ENCODE measurements at regions not wholly inside any gene's neighbourhood (a gene's known extent, or its start where the extent isn't known, plus 50 kb on each side); places are given as distances from the start of the nearest gene placed in this dataset.

- Histone ChIP-seq H3K4ac (ENCODE audit: low read depth, low read length) (no peak overlapping the region), H3K27ac (ENCODE audit: insufficient read length, low read depth, low read length) (no peak overlapping the region), H3K14ac (ENCODE audit: insufficient read depth, low read length) (no peak overlapping the region), H2BK5ac (ENCODE audit: insufficient read length, low read length) (no peak overlapping the region), H3K9me3 (ENCODE audit: control insufficient read depth, low read depth, low read length) (no peaks in the 10 kb centered on the region), H3K79me1 (ENCODE audit: insufficient read depth, low read depth, low read length, poor library complexity, severe bottlenecking) (no peaks in the 10 kb centered on the region), H3K23me2 (ENCODE audit: insufficient read length, low read depth, low read length, poor library complexity, severe bottlenecking) (no peaks in the 10 kb centered on the region), H2BK120ac (ENCODE audit: low read depth, low read length, poor library complexity, severe bottlenecking) (no peak overlapping the region), H2BK15ac (ENCODE audit: low read depth, low read length) (no peak overlapping the region), H3K4me2 (ENCODE audit: insufficient read depth, insufficient read length, low read length) (no peak overlapping the region), H3K79me2 (ENCODE audit: insufficient read depth, low read length) (no peaks in the 10 kb centered on the region), H4K8ac (replicated peaks; ENCODE audit: insufficient read length, low read depth, low read length) (no peak overlapping the region), H4K5ac (ENCODE audit: insufficient read length, low read depth, low read length) (no peak overlapping the region), H4K91ac (ENCODE audit: insufficient read length, low read depth, low read length) (no peak overlapping the region), H4K20me1 (ENCODE audit: control insufficient read depth, insufficient read depth, insufficient read length) (no peaks in the 10 kb centered on the region), H2BK12ac (ENCODE audit: insufficient read length, low read depth, low read length) (no peak overlapping the region), H3K9ac (ENCODE audit: extremely low read depth, insufficient read length, low read length) (no peak overlapping the region), H3K18ac (ENCODE audit: insufficient read length, low read depth, low read length) (no peak overlapping the region), H3K56ac (ENCODE audit: insufficient read length, low read depth, low read length) (no peak overlapping the region), H2AFZ (ENCODE audit: low read length) (no peak overlapping the region), H3K23ac (ENCODE audit: insufficient read length, low read depth, low read length) (no peak overlapping the region), H2BK20ac (ENCODE audit: low read depth, low read length, poor library complexity, severe bottlenecking) (no peak overlapping the region), H3K27me3 (ENCODE audit: insufficient read depth, low read length) (no peaks in the 10 kb centered on the region), H3K4me1 (ENCODE audit: insufficient read depth, low read length) (no peaks in the 10 kb centered on the region), H2AK5ac (ENCODE audit: insufficient read length, low read length) (no peak overlapping the region), H3T11ph (ENCODE audit: low read length) (no peak overlapping the region)
- DNase-seq: no peak
- Mint-ChIP-seq H3K4me3 (no peak overlapping the region), H3K36me3 (ENCODE audit: insufficient read depth in 1 of 3, low read depth in 3 of 3) (no peaks in the 10 kb centered on the region), H3K27me3 (ENCODE audit: low read depth) (no peaks in the 10 kb centered on the region; the same call in 1 of the 2 replicates), H3K27ac (no peak overlapping the region), H3K9me3 (no peaks in the 10 kb centered on the region), H3K4me1 (peaks cover 2 to 13% of the 10 kb centered on the region in 2 experiments; a peak in 1 of 4 replicates)
- no peak for TF ChIP-seq CTCF (conservative IDR thresholded peaks at IDR 0.05)
- WGBS (ENCODE audit: extremely low coverage, insufficient read length, low lambda C conversion rate): no CpG with 5 or more reads among the region's 19 CpGs
Measured at GRCh38 chr10:123348691-123349572, 194.7 kb downstream of the BUB3 start.

Measured in H9 (cell line).